Caco-2 (cell line): ENCODE measurements at regions not wholly inside any gene's neighbourhood (a gene's known extent, or its start where the extent isn't known, plus 50 kb on each side); places are given as distances from the start of the nearest gene placed in this dataset.

Experiments used
- BruUV-seq: library from RNA; stranded (reverse); fragments of 400-500 nt; replicated peaks from 2 replicates; lab custom pipeline; 2021; lab: Mats Ljungman, UMichigan
- CTCF ChIA-PET: fragments of 300-600 bp; sonication (Branson Sonifier 250); formaldehyde crosslinking; loops from one replicate; lab custom pipeline; 2022; ENCODE audit warnings: antibody characterized with exemption; lab: Charles Lee
- POLR2A ChIA-PET: fragments of 300-600 bp; sonication (Branson Sonifier 250); formaldehyde crosslinking; loops from one replicate; lab custom pipeline; 2022; ENCODE audit warnings: antibody characterized with exemption; lab: Charles Lee
- DNase-seq, 2 experiments: peaks; one replicate each; pipeline versions ENCODE4 v3.0.0 to v3.0.0-alpha.2; 2020 to 2022
- H3K27me3 ChIP-seq: replicated peaks from 2 replicates; pipeline ENCODE4 v1.6.0; 2011; ENCODE audit warnings: low read length; ENCODE audit not compliant: control insufficient read depth, insufficient read depth
- H3K36me3 ChIP-seq: 2 replicates; pipeline ENCODE4 v1.5.1; 2011; ENCODE audit warnings: low read length; ENCODE audit not compliant: control insufficient read depth, insufficient read depth
- H3K4me1 ChIP-seq: fragments of 250-450 bp; sonication (Bioruptor Pico); 2 replicates; pipeline ENCODE4 v1.5.1; 2020; ENCODE audit warnings: mild to moderate bottlenecking
- H3K4me3 ChIP-seq: 2 replicates; pipeline ENCODE4 v1.5.1; 2011; ENCODE audit warnings: low read depth, mild to moderate bottlenecking, control low read depth, low read length
- H3K9me3 ChIP-seq: fragments of 250-450 bp; sonication (Bioruptor Pico); 2 replicates; pipeline ENCODE4 v1.5.1; 2020; ENCODE audit warnings: mild to moderate bottlenecking, moderate library complexity
- H3K27ac Mint-ChIP-seq: one replicate; pipeline ENCODE4 v1.8.0; 2022; ENCODE audit warnings: mixed read lengths; ENCODE audit not compliant: unreplicated experiment
- H3K27me3 Mint-ChIP-seq: one replicate; pipeline ENCODE4 v1.8.0; 2022; ENCODE audit warnings: mixed read lengths; ENCODE audit not compliant: insufficient read depth, unreplicated experiment
- H3K36me3 Mint-ChIP-seq: one replicate; pipeline ENCODE4 v1.8.0; 2022; ENCODE audit warnings: mild to moderate bottlenecking, mixed read lengths; ENCODE audit not compliant: insufficient read depth, unreplicated experiment
- H3K4me1 Mint-ChIP-seq: one replicate; pipeline ENCODE4 v1.8.0; 2022; ENCODE audit warnings: low read depth, mixed read lengths; ENCODE audit not compliant: unreplicated experiment
- H3K4me3 Mint-ChIP-seq: one replicate; pipeline ENCODE4 v1.8.0; 2022; ENCODE audit warnings: mild to moderate bottlenecking, moderate library complexity, mixed read lengths; ENCODE audit not compliant: unreplicated experiment
- H3K9me3 Mint-ChIP-seq: one replicate; pipeline ENCODE4 v1.8.0; 2022; ENCODE audit warnings: mixed read lengths; ENCODE audit not compliant: unreplicated experiment
- intact Hi-C: fragments of 100-400 bp; cut with micrococcal nuclease; formaldehyde crosslinking; loops from one replicate; pipeline ENCODE4 v1.10.0; 2022; ENCODE audit not compliant: unreplicated experiment
- TF ChIP-seq, protein P1 (sequence below), 2 experiments: fragments of 200-600 bp in 1 of 2; IDR thresholded peaks; 1 replicate in 1 of 2; 2 replicates in 1 of 2; pipeline versions ENCODE4 v1.5.1 to v1.8.0; 2011 to 2022; ENCODE audit warnings: antibody characterized with exemption in 1 of 2, control low read depth in 1 of 2, inconsistent platforms in 1 of 2, low read depth in 1 of 2, low read length in 1 of 2, mild to moderate bottlenecking in 1 of 2, moderate library complexity in 1 of 2; ENCODE audit not compliant: insufficient read depth in 1 of 2, severe bottlenecking in 1 of 2, unreplicated experiment in 1 of 2

DNA sequence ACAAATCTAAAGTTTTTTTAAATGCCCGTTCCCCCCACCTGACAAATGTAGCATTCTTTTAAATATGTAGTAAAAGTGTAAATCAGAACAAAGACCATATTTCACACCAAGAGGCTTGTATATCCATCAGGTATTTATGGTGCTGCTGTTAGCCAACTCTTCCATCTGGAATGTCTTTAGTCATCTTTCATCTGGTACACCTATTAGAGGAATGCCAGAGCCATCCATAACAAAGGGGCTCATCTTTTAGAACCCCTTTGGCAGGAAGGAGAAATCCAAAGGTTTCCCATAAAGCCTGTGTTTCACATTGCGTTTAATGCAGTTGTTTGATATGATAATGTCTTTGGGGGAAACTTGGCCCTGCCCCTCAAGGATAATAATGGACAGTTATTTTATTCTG is 79.3 kb upstream of the C1orf87 start:
- Histone ChIP-seq H3K4me3 (no peak overlapping the region), H3K36me3 (no peaks in the 10 kb centered on the region), H3K27me3 (no peaks in the 10 kb centered on the region), H3K9me3 (no peaks in the 10 kb centered on the region), H3K4me1 (no peaks in the 10 kb centered on the region)
- POLR2A ChIA-PET = no interaction called here
- H3K9me3 Mint-ChIP-seq = no peaks in the 10 kb centered on the region
- no peak for DNase-seq
- H3K4me3 Mint-ChIP-seq = no peak overlapping the region
- no peak overlapping the region for H3K27ac Mint-ChIP-seq
- no peaks in the 10 kb centered on the region for H3K36me3 Mint-ChIP-seq
- no peaks in the 10 kb centered on the region for H3K4me1 Mint-ChIP-seq
- TF ChIP-seq, protein P1, sequence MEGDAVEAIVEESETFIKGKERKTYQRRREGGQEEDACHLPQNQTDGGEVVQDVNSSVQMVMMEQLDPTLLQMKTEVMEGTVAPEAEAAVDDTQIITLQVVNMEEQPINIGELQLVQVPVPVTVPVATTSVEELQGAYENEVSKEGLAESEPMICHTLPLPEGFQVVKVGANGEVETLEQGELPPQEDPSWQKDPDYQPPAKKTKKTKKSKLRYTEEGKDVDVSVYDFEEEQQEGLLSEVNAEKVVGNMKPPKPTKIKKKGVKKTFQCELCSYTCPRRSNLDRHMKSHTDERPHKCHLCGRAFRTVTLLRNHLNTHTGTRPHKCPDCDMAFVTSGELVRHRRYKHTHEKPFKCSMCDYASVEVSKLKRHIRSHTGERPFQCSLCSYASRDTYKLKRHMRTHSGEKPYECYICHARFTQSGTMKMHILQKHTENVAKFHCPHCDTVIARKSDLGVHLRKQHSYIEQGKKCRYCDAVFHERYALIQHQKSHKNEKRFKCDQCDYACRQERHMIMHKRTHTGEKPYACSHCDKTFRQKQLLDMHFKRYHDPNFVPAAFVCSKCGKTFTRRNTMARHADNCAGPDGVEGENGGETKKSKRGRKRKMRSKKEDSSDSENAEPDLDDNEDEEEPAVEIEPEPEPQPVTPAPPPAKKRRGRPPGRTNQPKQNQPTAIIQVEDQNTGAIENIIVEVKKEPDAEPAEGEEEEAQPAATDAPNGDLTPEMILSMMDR (IDR thresholded peaks at IDR 0.05; ENCODE audit: insufficient read depth in 1 of 2, low read depth in 1 of 2, low read length in 1 of 2, severe bottlenecking in 1 of 2, unreplicated experiment in 1 of 2) = no peak
- intact Hi-C loops = no loop called here
- BruUV-seq = no TSS peak
- H3K27me3 Mint-ChIP-seq = peaks cover 8% of the 10 kb centered on the region
- CTCF ChIA-PET = no interaction called here

DNA sequence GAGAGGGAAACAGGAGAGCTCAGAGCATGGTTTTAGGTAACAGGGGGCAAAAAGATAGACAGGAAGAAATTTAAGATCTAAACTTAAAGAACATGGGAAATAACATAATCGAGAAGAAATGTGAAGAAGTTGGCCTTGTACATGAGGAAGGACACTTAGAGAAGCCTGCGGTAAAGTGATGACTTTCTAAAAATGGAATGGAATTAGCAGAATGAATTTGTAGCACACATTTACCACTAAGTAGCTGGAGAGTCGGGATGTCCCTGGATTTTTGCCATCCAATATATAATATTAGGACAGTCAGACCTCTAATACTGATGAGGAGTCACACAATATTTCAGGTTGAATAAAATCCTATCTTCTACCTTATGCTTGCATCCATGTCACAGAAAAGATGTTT is 77.7 kb upstream of the C1orf87 start:
- Histone ChIP-seq H3K36me3 (no peaks in the 10 kb centered on the region), H3K4me1 (no peaks in the 10 kb centered on the region), H3K27me3 (no peaks in the 10 kb centered on the region), H3K4me3 (no peak overlapping the region), H3K9me3 (no peaks in the 10 kb centered on the region)
- no peaks in the 10 kb centered on the region for H3K36me3 Mint-ChIP-seq
- no peak overlapping the region for H3K27ac Mint-ChIP-seq
- no TSS peak for BruUV-seq
- ChIA-PET POLR2A (no interaction called here), CTCF (no interaction called here)
- intact Hi-C loops = no loop called here
- H3K9me3 Mint-ChIP-seq = no peaks in the 10 kb centered on the region
- TF ChIP-seq, protein P1 (IDR thresholded peaks at IDR 0.05; ENCODE audit: insufficient read depth in 1 of 2, low read depth in 1 of 2, low read length in 1 of 2, severe bottlenecking in 1 of 2, unreplicated experiment in 1 of 2) = no peak
- no peak overlapping the region for H3K4me3 Mint-ChIP-seq
- peaks cover 8% of the 10 kb centered on the region for H3K27me3 Mint-ChIP-seq
- no peak for DNase-seq
- no peaks in the 10 kb centered on the region for H3K4me1 Mint-ChIP-seq

DNA sequence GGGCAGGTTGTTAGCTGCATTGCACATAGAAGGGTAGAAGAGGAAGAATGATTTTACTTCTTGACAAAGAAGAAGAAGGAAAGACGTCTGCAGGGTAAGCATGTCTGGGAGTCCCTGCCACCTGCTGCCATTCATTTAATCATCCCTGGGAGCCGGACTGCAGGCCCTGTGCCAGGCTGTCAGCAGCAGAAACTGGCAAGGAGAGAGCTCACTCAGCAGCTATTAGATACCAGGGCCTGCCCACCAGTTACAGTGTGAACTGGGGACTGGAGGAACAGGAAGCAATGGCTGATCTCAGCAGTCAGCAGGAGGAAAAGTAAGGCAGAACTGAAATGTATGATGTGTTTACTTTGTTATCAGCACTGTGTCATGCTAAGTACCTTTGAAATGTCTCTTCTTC is 75.7 kb upstream of the C1orf87 start:
- no TSS peak for BruUV-seq
- no peaks in the 10 kb centered on the region for H3K36me3 Mint-ChIP-seq
- POLR2A ChIA-PET = no interaction called here
- no peaks in the 10 kb centered on the region for H3K4me1 Mint-ChIP-seq
- intact Hi-C loops = no loop called here
- H3K4me1 ChIP-seq = no peaks in the 10 kb centered on the region
- no peaks in the 10 kb centered on the region for H3K36me3 ChIP-seq
- H3K9me3 Mint-ChIP-seq = no peaks in the 10 kb centered on the region
- no peaks in the 10 kb centered on the region for H3K27me3 ChIP-seq
- DNase-seq = no peak
- H3K4me3 Mint-ChIP-seq = no peak overlapping the region
- TF ChIP-seq, protein P1 (IDR thresholded peaks at IDR 0.05; ENCODE audit: insufficient read depth in 1 of 2, low read depth in 1 of 2, low read length in 1 of 2, severe bottlenecking in 1 of 2, unreplicated experiment in 1 of 2) = no peak
- CTCF ChIA-PET = no interaction called here
- H3K9me3 ChIP-seq = no peaks in the 10 kb centered on the region
- H3K4me3 ChIP-seq = no peak overlapping the region
- no peak overlapping the region for H3K27ac Mint-ChIP-seq
- H3K27me3 Mint-ChIP-seq = peaks cover 8% of the 10 kb centered on the region
